Spleen (tissue), 7 donors: ENCODE measurements at regions not wholly inside any gene's neighbourhood (a gene's known extent, or its start where the extent isn't known, plus 50 kb on each side); places are given as distances from the start of the nearest gene placed in this dataset.

ENCODE experiments used
- POLR2AphosphoS5 ChIP-seq, 3 donors: sonication (generic); formaldehyde crosslinking; IDR thresholded peaks; one replicate each; pipeline ENCODE4 v1.5.1; 2017; ENCODE audit warnings: antibody characterized with exemption in 3 of 3
- TF ChIP-seq, protein P1 (sequence below), 11 experiments: fragments of 200-600 bp in 7 of 11; fragments of 450-650 bp in 4 of 11; sonication (generic) in 4 of 11; IDR thresholded peaks in 8 of 11; conservative IDR thresholded peaks in 3 of 11; 1 replicate in 7 of 11; 2 replicates in 4 of 11; pipeline versions ENCODE4 v1.4.0 to v1.8.0; 2016 to 2021; ENCODE audit warnings: antibody characterized with exemption in 11 of 11, inconsistent platforms in 4 of 11, mild to moderate bottlenecking in 1 of 11
- donor health status: DM: no; HTN: no; CAD: no; lungs with moderate emphysema.
- donor health status: DM: no; HTN: no; CAD: no.
- donor health status: DM: no; HTN: no; CAD: no.

DNA sequence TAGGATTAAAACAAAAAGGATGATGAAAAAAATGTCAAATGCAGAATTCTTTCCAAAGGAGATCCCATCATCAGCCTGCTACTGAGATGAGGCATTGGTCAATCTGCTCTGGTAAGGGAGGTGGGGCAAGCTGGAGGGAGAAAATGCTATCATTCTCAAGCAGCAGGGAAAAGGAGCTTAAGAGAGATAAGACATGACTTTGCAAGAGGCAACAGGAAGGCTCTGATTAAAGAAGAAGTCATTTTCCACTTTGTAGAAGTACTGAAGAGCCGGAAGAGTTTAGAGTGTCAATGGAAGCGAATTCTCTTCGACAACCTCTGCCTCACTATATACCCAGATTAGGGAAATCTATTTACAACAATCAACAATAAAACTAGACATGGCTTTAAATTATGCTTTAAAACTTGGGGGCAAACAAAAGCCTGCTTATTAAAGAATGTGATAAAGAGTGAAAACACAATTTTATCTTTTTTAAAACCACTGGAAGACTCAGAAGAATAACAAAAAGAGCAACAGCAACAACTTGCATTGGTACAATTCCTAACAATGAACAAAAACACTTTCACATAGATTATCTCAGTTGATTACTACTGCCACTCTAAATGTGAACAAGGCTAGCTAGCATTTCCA is 81.8 kb upstream of the NANOGP8 start:
- TF ChIP-seq, protein P1, sequence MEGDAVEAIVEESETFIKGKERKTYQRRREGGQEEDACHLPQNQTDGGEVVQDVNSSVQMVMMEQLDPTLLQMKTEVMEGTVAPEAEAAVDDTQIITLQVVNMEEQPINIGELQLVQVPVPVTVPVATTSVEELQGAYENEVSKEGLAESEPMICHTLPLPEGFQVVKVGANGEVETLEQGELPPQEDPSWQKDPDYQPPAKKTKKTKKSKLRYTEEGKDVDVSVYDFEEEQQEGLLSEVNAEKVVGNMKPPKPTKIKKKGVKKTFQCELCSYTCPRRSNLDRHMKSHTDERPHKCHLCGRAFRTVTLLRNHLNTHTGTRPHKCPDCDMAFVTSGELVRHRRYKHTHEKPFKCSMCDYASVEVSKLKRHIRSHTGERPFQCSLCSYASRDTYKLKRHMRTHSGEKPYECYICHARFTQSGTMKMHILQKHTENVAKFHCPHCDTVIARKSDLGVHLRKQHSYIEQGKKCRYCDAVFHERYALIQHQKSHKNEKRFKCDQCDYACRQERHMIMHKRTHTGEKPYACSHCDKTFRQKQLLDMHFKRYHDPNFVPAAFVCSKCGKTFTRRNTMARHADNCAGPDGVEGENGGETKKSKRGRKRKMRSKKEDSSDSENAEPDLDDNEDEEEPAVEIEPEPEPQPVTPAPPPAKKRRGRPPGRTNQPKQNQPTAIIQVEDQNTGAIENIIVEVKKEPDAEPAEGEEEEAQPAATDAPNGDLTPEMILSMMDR (IDR thresholded peaks at IDR 0.05 in 8 of 11, conservative IDR thresholded peaks at IDR 0.05 in 3 of 11) = no peak
- TF ChIP-seq POLR2AphosphoS5 (IDR thresholded peaks at IDR 0.05) = no peak
